ENCODE measurements at regions not wholly inside any gene's neighbourhood (a gene's known extent, or its start where the extent isn't known, plus 50 kb on each side); places are given as distances from the start of the nearest gene placed in this dataset.

- TF ChIP-seq SIN3A (IDR thresholded peaks at IDR 0.05; ENCODE audit: borderline replicate concordance, insufficient read depth, low read length) (no peak), TAF1 (IDR thresholded peaks at IDR 0.05; ENCODE audit: borderline replicate concordance, insufficient read depth, low read length) (no peak), POLR2AphosphoS5 (IDR thresholded peaks at IDR 0.05; ENCODE audit: low read depth, low read length) (no peak), REST (IDR thresholded peaks at IDR 0.05; ENCODE audit: insufficient read depth in 1 of 2, low read depth in 2 of 2, low read length in 2 of 2) (no peak), FOXP2 (optimal IDR thresholded peaks at IDR 0.05; ENCODE audit: borderline replicate concordance, extremely low read depth, extremely low read length, insufficient read depth) (no peak)
These were observed 822.4 kb upstream of the RBFOX1 start for GRCh38 chr16:6510261-6510660.

DNA sequence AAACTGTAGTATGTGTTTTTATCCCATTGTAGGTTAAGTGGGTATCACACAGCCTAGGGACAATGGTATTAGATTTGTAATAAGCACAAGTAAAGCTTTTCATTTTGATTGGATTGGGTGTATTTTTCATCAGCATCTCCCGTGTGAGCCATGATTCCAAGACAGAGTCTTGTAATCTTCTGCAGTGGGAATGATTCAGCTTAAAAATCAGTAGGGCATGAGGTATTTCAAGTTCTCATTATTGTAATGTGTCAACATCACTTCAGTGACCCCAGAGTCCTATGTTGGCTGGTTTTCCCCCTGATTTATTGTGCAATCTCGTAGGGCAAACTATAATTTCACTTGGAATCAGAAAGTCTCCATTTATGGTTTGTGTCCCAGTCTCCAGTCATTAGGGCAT, 833.2 kb upstream of the RBFOX1 start:
- TF ChIP-seq POLR2AphosphoS5 (IDR thresholded peaks at IDR 0.05; ENCODE audit: low read depth, low read length) (no peak), FOXP2 (optimal IDR thresholded peaks at IDR 0.05; ENCODE audit: borderline replicate concordance, extremely low read depth, extremely low read length, insufficient read depth) (no peak)

GRCh38 chr16:6498858-6499257, 833.8 kb upstream of the RBFOX1 start:
- TF ChIP-seq POLR2AphosphoS5 (IDR thresholded peaks at IDR 0.05; ENCODE audit: low read depth, low read length) (no peak), FOXP2 (optimal IDR thresholded peaks at IDR 0.05; ENCODE audit: borderline replicate concordance, extremely low read depth, extremely low read length, insufficient read depth) (no peak), SIN3A (IDR thresholded peaks at IDR 0.05; ENCODE audit: borderline replicate concordance, insufficient read depth, low read length) (no peak), TAF1 (IDR thresholded peaks at IDR 0.05; ENCODE audit: borderline replicate concordance, insufficient read depth, low read length) (no peak), REST (IDR thresholded peaks at IDR 0.05; ENCODE audit: insufficient read depth in 1 of 2, low read depth in 2 of 2, low read length in 2 of 2) (no peak)

GRCh38 chr16:6496996-6497395, 835.6 kb upstream of the RBFOX1 start:
- TF ChIP-seq FOXP2 (optimal IDR thresholded peaks at IDR 0.05; ENCODE audit: borderline replicate concordance, extremely low read depth, extremely low read length, insufficient read depth), result no peak
- no peak for TF ChIP-seq POLR2AphosphoS5 (IDR thresholded peaks at IDR 0.05; ENCODE audit: low read depth, low read length)
- no peak for TF ChIP-seq TAF1 (IDR thresholded peaks at IDR 0.05; ENCODE audit: borderline replicate concordance, insufficient read depth, low read length)
- TF ChIP-seq SIN3A (IDR thresholded peaks at IDR 0.05; ENCODE audit: borderline replicate concordance, insufficient read depth, low read length), result no peak
- TF ChIP-seq REST (IDR thresholded peaks at IDR 0.05; ENCODE audit: insufficient read depth in 1 of 2, low read depth in 2 of 2, low read length in 2 of 2), result no peak

DNA sequence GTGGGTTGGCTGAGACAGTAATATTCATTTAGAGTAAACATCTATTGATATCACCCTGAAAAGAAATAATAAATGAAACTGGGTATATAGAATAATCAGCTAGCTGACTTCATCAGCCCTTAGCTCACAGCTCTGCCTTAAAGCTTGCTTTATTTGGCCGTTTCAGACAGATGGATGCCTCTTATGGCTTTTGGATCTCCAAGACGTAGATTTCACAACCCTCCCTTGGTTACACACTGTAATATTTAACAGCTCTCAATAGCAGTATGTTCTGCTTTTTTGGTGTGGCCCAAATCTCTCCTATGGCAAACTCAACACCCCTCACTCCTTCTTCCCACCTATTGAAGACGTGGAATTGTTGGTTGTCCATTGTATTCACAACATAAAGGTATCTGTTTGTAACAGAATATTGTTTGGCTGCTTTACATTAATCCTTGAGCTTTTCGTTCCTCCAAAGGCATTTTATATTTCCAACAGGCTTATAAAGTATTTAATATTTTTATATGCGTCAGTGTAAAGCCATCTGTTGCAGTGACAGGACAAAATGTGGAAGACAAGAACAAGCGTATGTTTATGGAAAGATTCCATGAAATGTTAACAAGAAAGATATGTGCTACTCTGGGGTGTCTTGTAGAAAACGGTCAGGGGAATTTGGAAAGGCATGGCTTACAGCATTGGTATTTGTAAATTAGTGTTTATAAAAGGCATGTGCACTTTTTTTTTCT, 837.0 kb upstream of the RBFOX1 start:
- TF ChIP-seq REST (IDR thresholded peaks at IDR 0.05; ENCODE audit: insufficient read depth in 1 of 2, low read depth in 2 of 2, low read length in 2 of 2) (no peak), POLR2AphosphoS5 (IDR thresholded peaks at IDR 0.05; ENCODE audit: low read depth, low read length) (no peak), FOXP2 (optimal IDR thresholded peaks at IDR 0.05; ENCODE audit: borderline replicate concordance, extremely low read depth, extremely low read length, insufficient read depth) (no peak), SIN3A (IDR thresholded peaks at IDR 0.05; ENCODE audit: borderline replicate concordance, insufficient read depth, low read length) (no peak), TAF1 (IDR thresholded peaks at IDR 0.05; ENCODE audit: borderline replicate concordance, insufficient read depth, low read length) (no peak)
